SK-N-SH (cell line): ENCODE measurements at regions not wholly inside any gene's neighbourhood (a gene's known extent, or its start where the extent isn't known, plus 50 kb on each side); places are given as distances from the start of the nearest gene placed in this dataset.

ENCODE experiments used
- CTCF ChIA-PET: fragments of 300-600, 350-600 bp; formaldehyde crosslinking; extraction: SDS; loops from one replicate; lab custom pipeline; 2021; lab: Yijun Ruan, JAX
- POLR2A ChIA-PET: fragments of 350-600 bp; sonication (Branson Sonifier 250); formaldehyde crosslinking; extraction: SDS; loops from one replicate; lab custom pipeline; 2020; ENCODE audit warnings: antibody characterized with exemption, inconsistent platforms; lab: Yijun Ruan, JAX
- DNase-seq: peaks from one replicate; pipeline ENCODE4 v3.0.0; 2012
- H2AFZ ChIP-seq: fragments of 200-600 bp; sonication (generic); 2 replicates; pipeline ENCODE4 v1.8.1; 2016; ENCODE audit warnings: antibody characterized with exemption, mild to moderate bottlenecking, low read depth
- H3F3A ChIP-seq: fragments of 200-600 bp; sonication (generic); replicated peaks from 2 replicates; pipeline ENCODE3; 2016; ENCODE audit warnings: antibody characterized with exemption, mild to moderate bottlenecking; ENCODE audit not compliant: insufficient read depth
- H3K27ac ChIP-seq, 2 experiments: fragments of 200-500 bp in 1 of 2; fragments of 200-600 bp in 1 of 2; sonication (Bioruptor generic) in 1 of 2; sonication (generic), shearing (Covaris generic) in 1 of 2; 2 replicates each; pipeline versions ENCODE4 v1.5.1 to v1.6.1; 2014 to 2016; ENCODE audit warnings: low read depth in 2 of 2, inconsistent platforms in 1 of 2, low read length in 1 of 2, mild to moderate bottlenecking in 1 of 2, mixed read lengths in 1 of 2
- H3K27me3 ChIP-seq: fragments of 200-600 bp; sonication (generic), shearing (Covaris generic); 2 replicates; pipeline ENCODE4 v1.6.1; 2016; ENCODE audit warnings: mixed run types; ENCODE audit not compliant: insufficient read depth
- H3K36me3 ChIP-seq, 2 experiments: fragments of 200-500 bp in 1 of 2; fragments of 200-600 bp in 1 of 2; sonication (Bioruptor generic) in 1 of 2; sonication (generic) in 1 of 2; replicated peaks in 1 of 2; 2 replicates each; pipeline versions ENCODE3 to v1.5.1; 2014 to 2016; ENCODE audit warnings: low read length in 1 of 2, mild to moderate bottlenecking in 1 of 2; ENCODE audit not compliant: insufficient read depth in 2 of 2, control insufficient read depth in 1 of 2
- H3K4me1 ChIP-seq, 2 experiments: fragments of 200-500 bp in 1 of 2; fragments of 200-600 bp in 1 of 2; sonication (Bioruptor generic) in 1 of 2; sonication (generic), shearing (Covaris generic) in 1 of 2; 2 replicates each; pipeline versions ENCODE4 v1.5.1 to v1.6.1; 2014 to 2016; ENCODE audit warnings: low read depth in 1 of 2, low read length in 1 of 2, mixed run types in 1 of 2; ENCODE audit not compliant: insufficient read depth in 2 of 2, control insufficient read depth in 1 of 2
- H3K4me2 ChIP-seq: fragments of 200-600 bp; sonication (generic), shearing (Covaris generic); 2 replicates; pipeline ENCODE4 v1.6.1; 2017; ENCODE audit warnings: mixed run types
- H3K4me3 ChIP-seq, 2 experiments: fragments of 200-500 bp in 1 of 2; fragments of 200-600 bp in 1 of 2; sonication (Bioruptor generic) in 1 of 2; sonication (generic), shearing (Covaris generic) in 1 of 2; 2 replicates each; pipeline versions ENCODE4 v1.5.1 to v1.8.1; 2014 to 2016; ENCODE audit warnings: low read depth in 2 of 2, inconsistent platforms in 1 of 2, low read length in 1 of 2, mild to moderate bottlenecking in 1 of 2, mixed read lengths in 1 of 2, moderate library complexity in 1 of 2
- H3K79me2 ChIP-seq: fragments of 200-600 bp; sonication (generic); 2 replicates; pipeline ENCODE4 v1.8.1; 2017; ENCODE audit warnings: mild to moderate bottlenecking; ENCODE audit not compliant: insufficient read depth
- H3K9ac ChIP-seq: fragments of 200-600 bp; sonication (generic); 2 replicates; pipeline ENCODE4 v1.6.1; 2017; ENCODE audit warnings: mixed run types
- H3K9me2 ChIP-seq: fragments of 200-600 bp; sonication (generic); 2 replicates; pipeline ENCODE4 v1.6.1; 2017; ENCODE audit warnings: mixed run types
- H3K9me3 ChIP-seq: fragments of 200-600 bp; sonication (generic); 2 replicates; pipeline ENCODE4 v1.6.1; 2017; ENCODE audit warnings: mixed run types, mild to moderate bottlenecking, moderate library complexity
- H4K20me1 ChIP-seq: fragments of 200-600 bp; sonication (generic); 2 replicates; pipeline ENCODE4 v1.6.1; 2017; ENCODE audit warnings: mild to moderate bottlenecking, mixed run types; ENCODE audit not compliant: insufficient read depth
- CHD2 ChIP-seq: fragments of 150-350 bp; IDR thresholded peaks from 2 replicates; pipeline ENCODE4 v1.6.1; 2018; ENCODE audit warnings: low read length; ENCODE audit not compliant: partially characterized antibody
- ELF1 ChIP-seq: IDR thresholded peaks from 2 replicates; pipeline ENCODE4 v1.4.0; 2012
- EP300 ChIP-seq, 2 experiments: IDR thresholded peaks; 2 replicates each; pipeline versions ENCODE4 v1.4.0 to v1.6.1; 2012; ENCODE audit warnings: borderline replicate concordance in 1 of 2, low read depth in 1 of 2, low read length in 1 of 2
- EZH2phosphoT487 ChIP-seq: fragments of 200-600 bp; sonication (generic); IDR thresholded peaks from 2 replicates; pipeline ENCODE4 v1.6.1; 2017; ENCODE audit warnings: low read depth, mixed run types, mild to moderate bottlenecking, antibody characterized with exemption, moderate library complexity, borderline replicate concordance
- FOXJ3 ChIP-seq: sonication (generic); formaldehyde crosslinking; IDR thresholded peaks from 2 replicates; pipeline ENCODE4 v1.5.1; 2020; ENCODE audit warnings: mild to moderate bottlenecking, missing genetic modification reagents
- FOXM1 ChIP-seq: IDR thresholded peaks from 2 replicates; pipeline ENCODE4 v1.4.0; 2012; ENCODE audit warnings: low read depth, mild to moderate bottlenecking
- IRF3 ChIP-seq: fragments of 150-350 bp; IDR thresholded peaks from 2 replicates; pipeline ENCODE4 v1.6.1; 2016; ENCODE audit warnings: mild to moderate bottlenecking, low read depth, low read length
- MAX ChIP-seq: IDR thresholded peaks from 2 replicates; pipeline ENCODE4 v1.4.0; 2012; ENCODE audit warnings: low read depth
- MEF2A ChIP-seq: IDR thresholded peaks from 2 replicates; pipeline ENCODE4 v1.4.0; 2012; ENCODE audit warnings: low read depth, borderline replicate concordance
- NFIC ChIP-seq: IDR thresholded peaks from 2 replicates; pipeline ENCODE4 v1.4.0; 2012; ENCODE audit warnings: borderline replicate concordance
- NRF1 ChIP-seq: IDR thresholded peaks from 2 replicates; pipeline ENCODE4 v1.6.1; 2012; ENCODE audit warnings: low read depth, mild to moderate bottlenecking, low read length
- PBX3 ChIP-seq: IDR thresholded peaks from 2 replicates; pipeline ENCODE4; 2012
- POLR2AphosphoS5 ChIP-seq: IDR thresholded peaks from 2 replicates; pipeline ENCODE4 v1.6.1; 2012; ENCODE audit warnings: low read depth, low read length
- RFX5 ChIP-seq: IDR thresholded peaks from 2 replicates; pipeline ENCODE4 v1.6.1; 2012; ENCODE audit warnings: mild to moderate bottlenecking, improper control_type of control experiment, low read length
- RXRA ChIP-seq: IDR thresholded peaks from 2 replicates; pipeline ENCODE4 v1.4.0; 2012; ENCODE audit warnings: low read depth, mild to moderate bottlenecking, borderline replicate concordance
- SIN3A ChIP-seq: IDR thresholded peaks from 2 replicates; pipeline ENCODE4 v1.6.1; 2012; ENCODE audit warnings: low read depth, mild to moderate bottlenecking, low read length, moderate library complexity, borderline replicate concordance
- TCF12 ChIP-seq: IDR thresholded peaks from 2 replicates; pipeline ENCODE4 v1.4.0; 2012
- TEAD4 ChIP-seq: IDR thresholded peaks from 2 replicates; pipeline ENCODE4 v1.4.0; 2012; ENCODE audit warnings: mild to moderate bottlenecking, borderline replicate concordance; ENCODE audit not compliant: insufficient read depth
- ZBTB33 ChIP-seq: IDR thresholded peaks from 2 replicates; pipeline ENCODE4 v1.4.0; 2012; ENCODE audit warnings: low read depth, borderline replicate concordance
- WGBS: methylation state at CpG from one replicate; pipeline ENCODE4 v1.1.6; 2017; ENCODE audit warnings: low lambda C conversion rate; 5-methylcytosine and 5-hydroxymethylcytosine counted together

- no peak overlapping the region for H2AFZ ChIP-seq
- no peaks in the 10 kb centered on the region for H3K4me1 ChIP-seq
- TF ChIP-seq RFX5: no peak
- no peak for TF ChIP-seq MAX
- TF ChIP-seq RXRA: no peak
- no peak for TF ChIP-seq TCF12
- TF ChIP-seq EZH2phosphoT487: no peak
- TF ChIP-seq ELF1: no peak
- TF ChIP-seq MEF2A: no peak
- TF ChIP-seq FOXM1: no peak
- no peak for TF ChIP-seq NFIC
- no peak for TF ChIP-seq NRF1
- no peak for TF ChIP-seq EP300 (IDR thresholded peaks at IDR 0.05; ENCODE audit: borderline replicate concordance in 1 of 2, low read depth in 1 of 2, low read length in 1 of 2)
- no peak for TF ChIP-seq CHD2
- TF ChIP-seq FOXJ3 (CRISPR knock-in tag): no peak
- TF ChIP-seq IRF3: no peak
- TF ChIP-seq ZBTB33: no peak
- no peak for TF ChIP-seq TEAD4
- TF ChIP-seq POLR2AphosphoS5: no peak
- no peak for TF ChIP-seq PBX3
- no peak for TF ChIP-seq SIN3A
- no peak overlapping the region for H3K27ac ChIP-seq
- no peaks in the 10 kb centered on the region for H3F3A ChIP-seq
- H3K9ac ChIP-seq: no peak overlapping the region
- DNase-seq: no peak
- H4K20me1 ChIP-seq: no peaks in the 10 kb centered on the region
- no peaks in the 10 kb centered on the region for H3K36me3 ChIP-seq
- POLR2A ChIA-PET: no interaction called here
- no peaks in the 10 kb centered on the region for H3K9me2 ChIP-seq
- H3K79me2 ChIP-seq: no peaks in the 10 kb centered on the region
- WGBS: 10% methylated on average over 7 of the region's 7 CpGs
- H3K9me3 ChIP-seq: no peaks in the 10 kb centered on the region
- no peak overlapping the region for H3K4me3 ChIP-seq
- CTCF ChIA-PET: no interaction called here
- no peak overlapping the region for H3K4me2 ChIP-seq
- no peaks in the 10 kb centered on the region for H3K27me3 ChIP-seq
Measured at GRCh38 chr16:26614237-26614841, 452.4 kb upstream of the C16orf82 start.
